ENCODE measurements at regions not wholly inside any gene's neighbourhood (a gene's known extent, or its start where the extent isn't known, plus 50 kb on each side); places are given as distances from the start of the nearest gene placed in this dataset.

DNA sequence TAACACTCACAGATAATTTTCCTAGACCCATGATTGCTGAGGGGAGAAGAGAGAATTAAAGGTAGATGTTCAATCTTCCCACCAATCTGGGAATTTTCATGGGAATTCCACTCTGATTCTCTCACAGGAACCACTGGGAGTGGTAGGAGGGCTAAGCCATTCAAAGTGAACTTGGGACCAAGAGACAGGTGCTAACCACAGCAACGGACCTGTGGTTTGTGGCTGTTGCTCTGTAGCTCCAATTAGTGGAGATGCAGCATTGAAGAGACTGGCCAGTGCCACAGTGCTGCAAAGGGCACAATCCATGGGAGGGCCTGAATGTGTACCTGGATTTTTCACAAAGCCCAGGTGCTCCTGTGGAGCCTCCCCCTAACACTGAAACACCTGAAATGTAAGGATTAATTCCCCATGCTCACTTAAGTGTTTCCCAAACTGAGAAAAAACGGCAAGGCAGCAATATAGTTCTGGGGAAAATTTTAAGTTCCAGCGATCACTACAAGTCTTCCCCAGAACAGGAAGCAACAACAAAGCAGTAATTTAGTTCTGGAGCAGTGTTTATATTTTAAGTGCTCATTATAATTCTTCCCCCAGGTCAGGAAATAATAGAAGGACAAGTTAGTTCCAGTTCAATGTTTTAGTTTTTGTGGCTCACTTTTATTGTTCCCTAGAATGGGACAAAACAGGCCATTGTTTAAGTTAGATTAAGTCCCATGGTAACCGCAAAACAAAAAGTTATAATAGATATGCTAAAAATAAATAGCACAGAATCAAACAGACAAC, 1045.8 kb downstream of the CNTNAP5 start:
- no peak for DNase-seq

DNA sequence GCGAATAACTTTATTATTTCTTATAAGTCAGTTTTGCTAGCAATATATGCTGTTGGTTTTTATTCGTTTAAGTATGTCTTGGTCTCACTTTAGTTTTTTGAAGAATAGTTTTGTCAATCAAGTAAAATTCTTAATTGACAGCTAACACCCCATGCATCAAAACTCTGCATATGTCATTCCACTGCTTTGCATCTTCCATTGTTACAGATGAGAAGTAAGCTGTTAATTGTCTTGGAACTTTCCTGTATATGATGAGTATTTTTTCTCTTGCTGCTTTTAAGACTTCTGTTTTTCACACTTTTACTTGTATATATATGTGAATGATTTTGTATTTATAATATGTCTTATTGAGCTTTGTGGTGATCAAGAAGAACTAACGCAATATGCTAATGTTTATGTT, 1048.4 kb downstream of the CNTNAP5 start:
- DNase-seq: no peak

DNA sequence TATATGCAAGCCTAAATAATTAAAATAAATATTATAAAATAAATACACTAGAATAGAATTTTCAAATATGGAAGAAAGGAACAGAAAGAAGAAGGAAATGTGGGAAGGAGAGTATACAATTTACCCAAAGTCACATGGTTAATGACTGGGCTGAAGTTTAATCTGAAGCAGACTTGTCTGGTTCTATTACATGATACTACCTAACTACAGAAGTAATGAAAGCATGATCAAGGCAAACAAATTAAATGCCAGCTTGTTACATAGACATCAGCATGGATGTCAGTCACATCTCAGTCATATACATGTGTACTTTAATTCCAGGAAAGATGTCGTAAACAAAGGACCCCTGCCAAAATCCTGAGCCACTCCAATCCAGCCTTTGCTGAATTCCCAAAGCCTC, 1060.8 kb downstream of the CNTNAP5 start:
- no peak for DNase-seq

DNA sequence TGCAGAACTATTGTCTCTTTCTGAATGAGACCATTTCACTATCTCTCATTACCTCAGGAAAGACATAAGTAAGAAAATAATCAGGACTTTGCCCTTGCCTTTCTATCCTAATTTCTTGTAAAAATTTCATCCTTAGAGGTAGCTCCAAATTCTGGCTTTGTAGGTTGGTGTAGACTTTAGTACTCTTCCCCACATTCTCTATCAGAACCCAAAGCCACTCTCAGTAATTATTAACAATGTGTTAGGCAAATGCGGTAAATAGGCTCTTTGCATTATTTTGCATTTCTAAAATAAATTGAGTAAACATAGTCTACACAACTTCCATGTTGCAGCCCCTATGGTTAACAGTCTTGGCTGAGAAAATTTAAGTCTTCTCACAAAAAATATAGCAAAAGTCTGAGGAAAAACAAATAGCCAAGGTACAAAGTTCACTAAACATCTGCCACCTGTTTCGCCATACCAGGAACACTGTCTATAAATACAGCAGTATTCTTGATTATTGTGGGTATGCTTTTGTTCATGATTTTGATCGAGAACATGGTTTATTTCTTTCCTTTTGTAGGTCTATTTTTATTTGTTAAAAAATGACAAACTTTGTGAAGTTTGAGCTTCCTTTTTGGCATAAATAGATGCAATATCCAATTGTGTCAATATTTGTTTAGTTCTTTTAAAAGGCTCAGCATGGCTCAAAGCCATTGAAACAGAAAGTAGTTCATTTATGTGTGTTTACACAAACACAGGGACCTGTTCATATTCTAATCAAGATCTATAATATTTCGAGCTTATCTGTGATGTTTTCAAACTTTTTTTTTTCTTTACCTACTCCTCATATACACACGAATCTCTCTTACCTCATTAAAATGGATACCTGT, 1061.5 kb downstream of the CNTNAP5 start:
- no peak for DNase-seq

DNA sequence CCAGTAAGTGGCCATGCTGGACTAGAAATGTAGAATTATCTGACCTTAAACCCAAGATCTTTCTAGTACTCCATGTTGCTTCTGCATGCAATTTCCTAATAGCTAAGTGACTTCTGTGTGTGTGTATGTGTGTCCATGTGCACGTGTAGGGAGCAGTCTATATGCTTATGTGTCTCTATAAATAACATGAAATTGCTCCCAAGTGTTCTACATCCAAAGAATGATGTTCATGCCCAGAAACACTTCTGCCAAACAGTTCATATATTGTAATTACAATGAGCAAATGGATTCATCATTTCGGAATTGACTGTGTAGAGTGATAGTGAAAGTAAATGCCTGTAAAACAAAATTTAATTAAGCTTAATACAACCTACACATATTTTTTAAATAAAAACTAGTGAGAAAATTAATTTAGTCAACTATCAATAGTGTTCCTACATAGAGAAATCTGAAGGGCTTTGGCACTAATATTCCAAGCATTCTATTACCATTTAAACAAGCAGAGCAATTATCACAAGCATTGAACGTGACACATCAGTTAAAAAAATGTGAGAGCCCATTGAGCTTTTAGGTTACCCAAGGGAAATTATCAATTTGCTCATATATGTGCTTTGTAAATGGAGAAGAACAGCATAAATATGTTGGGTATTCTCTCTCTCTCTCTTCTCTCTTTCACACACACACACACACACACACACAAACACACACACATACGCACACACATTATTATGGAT, 1067.4 kb downstream of the CNTNAP5 start:
- DNase-seq: no peak

DNA sequence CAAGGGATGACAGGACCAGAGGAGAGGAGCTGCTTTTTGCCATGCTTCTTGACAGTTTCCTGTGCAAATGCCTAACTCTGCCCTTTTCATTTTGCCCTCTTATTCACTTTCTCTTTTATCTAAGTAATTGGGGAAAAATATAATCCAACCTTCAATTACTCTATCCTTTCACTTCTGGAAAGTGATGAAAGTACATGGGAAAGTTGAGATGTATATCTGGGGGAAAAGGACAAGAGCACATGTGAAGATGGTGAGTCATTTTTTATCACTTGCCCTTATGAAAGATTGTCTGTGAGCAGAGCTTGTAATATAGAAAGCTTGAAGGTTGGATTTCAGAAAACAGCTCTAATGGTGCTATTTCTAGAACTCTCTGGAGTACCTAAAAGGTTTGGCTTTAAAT, 1070.7 kb downstream of the CNTNAP5 start:
- no peak for DNase-seq

DNA sequence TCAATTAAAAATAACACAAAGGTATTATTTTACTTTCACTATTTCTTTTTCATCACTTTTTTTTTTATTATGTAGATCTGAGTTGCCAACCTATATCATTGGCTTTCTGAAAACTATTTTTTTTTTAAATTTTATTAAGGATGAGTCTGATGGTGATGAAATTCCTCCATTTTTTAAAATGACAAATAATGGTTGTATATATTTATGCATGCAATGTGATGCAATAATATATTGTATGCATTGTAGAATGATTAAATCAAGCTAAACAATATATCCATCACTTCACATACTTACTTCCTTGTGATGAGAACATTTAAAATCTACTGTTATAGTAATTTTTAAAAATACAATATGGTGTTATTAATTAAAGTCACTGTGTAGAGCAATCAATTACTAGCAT, 1081.6 kb downstream of the CNTNAP5 start:
- no peak for DNase-seq

DNA sequence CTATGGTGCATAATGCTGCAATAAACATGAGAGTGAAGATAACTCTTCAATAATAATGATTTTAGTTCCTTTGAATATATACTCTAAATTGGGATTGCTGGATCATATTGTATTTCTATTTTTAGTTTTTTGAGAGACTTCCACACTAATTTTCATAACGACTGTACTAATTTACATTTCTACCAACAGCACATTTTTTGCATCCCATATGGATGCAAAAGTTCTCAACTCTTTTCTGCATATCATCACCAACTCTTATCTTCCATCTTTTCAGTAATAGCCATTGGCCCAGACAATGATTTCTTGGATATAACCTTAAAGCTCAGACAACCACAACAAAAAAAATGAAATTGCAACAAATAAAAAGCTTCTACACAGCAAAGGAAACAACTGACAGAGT, 1082.4 kb downstream of the CNTNAP5 start:
- DNase-seq: no peak

DNA sequence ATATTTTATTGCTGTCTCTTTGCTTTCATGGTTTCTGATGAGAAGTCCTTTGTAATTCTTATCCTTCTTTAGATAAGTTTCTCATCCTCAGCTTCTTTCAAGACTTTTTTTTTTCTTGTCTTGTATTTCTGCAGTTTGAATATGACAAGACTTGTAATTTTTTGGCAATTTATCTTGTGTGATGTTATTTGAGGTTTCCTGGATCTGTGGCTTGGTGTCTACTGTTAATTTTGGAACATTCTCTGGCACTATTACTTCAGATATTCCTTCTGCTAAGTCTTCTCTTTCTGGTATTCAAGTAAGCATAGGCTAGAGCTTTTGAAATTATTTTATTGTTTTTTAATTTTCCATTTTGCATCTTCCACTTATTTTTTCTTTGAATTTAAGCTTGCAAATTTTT, 1083.2 kb downstream of the CNTNAP5 start:
- no peak for DNase-seq

DNA sequence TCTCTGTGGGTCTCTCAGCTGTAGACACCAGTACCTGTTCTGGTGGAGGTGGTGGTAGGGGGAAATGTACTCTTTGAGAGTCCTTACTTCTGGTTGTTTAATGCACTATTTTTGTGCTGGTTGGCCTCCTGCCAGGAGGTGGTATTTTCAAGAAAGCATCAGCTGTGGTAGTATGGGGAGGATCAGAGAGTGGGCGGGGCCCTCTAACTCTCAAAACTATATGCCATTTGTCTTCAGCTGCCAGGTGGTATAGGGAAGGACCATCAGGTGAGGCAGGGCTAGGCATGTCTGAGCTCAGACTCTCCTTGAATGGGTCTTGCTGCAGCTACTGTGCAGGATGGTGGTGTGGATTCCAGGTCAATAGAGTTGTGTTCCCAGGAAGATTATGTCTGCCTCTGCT, 1100.8 kb downstream of the CNTNAP5 start:
- DNase-seq: no peak

DNA sequence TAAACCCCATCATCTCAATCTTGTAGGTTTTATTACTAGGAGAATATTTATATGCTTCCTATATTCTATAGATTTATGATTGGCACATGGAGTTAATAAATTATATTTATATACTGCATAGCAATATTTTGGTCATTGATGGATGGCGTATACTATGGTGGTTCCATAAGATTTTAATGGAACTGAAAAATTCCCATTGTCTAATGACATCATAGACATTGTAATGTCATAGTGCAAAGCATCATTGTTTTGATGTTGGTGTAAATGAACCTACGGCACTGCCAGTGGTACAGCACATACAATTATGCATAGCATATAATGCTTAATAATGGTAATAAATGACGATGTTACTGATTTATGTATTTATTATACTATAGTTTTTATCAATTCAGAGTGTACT, 1135.9 kb downstream of the CNTNAP5 start:
- no peak for DNase-seq

DNA sequence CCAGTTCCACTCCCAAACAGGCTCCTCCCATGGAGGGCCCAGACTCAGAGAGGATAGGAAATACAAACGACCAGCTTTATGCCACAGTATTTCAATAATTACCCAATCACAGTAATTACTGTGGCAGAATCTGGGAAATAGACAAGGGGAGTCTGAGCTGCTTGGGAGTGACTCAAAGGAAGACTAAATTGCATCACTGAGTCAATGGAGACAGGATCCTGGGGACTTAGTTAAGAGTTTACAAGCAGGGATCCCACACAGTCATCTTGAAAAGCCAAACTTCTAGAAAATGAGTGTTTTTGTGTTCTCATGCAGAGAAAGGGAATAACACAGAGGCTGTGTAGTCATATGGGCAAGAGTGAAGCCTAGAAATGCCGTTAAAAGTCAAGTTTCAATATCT, 1142.1 kb downstream of the CNTNAP5 start:
- no peak for DNase-seq

DNA sequence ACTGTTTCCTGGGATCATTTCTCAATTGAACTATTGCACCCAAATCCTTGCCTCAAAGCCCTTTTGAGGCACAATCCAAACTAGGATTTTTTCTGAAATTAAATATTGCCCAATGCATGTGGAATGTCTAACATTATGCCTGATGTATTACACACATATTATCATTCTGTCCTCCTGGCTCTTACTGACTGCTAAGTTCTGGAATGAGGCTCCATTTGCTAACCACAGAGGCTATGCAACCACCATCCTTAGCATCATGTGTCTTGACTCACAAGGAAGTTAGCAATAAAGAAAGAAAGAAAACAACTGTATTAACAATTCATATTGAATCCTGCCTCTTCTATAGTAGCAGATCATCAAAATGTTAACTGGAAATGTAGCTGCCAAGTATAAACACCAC, 1142.7 kb downstream of the CNTNAP5 start:
- DNase-seq: no peak

DNA sequence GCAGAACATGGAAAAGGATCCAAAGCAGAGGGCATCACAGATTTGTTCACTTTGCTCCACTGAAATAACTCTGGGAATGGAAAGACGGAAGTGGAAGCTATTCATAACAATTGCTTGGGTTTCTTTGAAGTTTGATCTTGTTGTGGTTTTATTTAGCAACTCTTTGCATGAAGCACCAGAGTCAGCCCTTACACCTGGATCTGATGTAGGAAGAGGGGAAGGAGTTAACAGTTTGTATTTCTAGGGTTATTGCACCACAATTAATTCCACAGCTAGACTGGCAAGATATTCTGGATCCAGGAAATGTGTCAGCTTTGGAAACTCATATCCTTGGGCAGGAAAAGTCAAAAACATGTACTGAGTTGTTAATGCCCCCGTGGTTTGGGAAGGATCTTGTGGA, 1143.4 kb downstream of the CNTNAP5 start:
- no peak for DNase-seq

DNA sequence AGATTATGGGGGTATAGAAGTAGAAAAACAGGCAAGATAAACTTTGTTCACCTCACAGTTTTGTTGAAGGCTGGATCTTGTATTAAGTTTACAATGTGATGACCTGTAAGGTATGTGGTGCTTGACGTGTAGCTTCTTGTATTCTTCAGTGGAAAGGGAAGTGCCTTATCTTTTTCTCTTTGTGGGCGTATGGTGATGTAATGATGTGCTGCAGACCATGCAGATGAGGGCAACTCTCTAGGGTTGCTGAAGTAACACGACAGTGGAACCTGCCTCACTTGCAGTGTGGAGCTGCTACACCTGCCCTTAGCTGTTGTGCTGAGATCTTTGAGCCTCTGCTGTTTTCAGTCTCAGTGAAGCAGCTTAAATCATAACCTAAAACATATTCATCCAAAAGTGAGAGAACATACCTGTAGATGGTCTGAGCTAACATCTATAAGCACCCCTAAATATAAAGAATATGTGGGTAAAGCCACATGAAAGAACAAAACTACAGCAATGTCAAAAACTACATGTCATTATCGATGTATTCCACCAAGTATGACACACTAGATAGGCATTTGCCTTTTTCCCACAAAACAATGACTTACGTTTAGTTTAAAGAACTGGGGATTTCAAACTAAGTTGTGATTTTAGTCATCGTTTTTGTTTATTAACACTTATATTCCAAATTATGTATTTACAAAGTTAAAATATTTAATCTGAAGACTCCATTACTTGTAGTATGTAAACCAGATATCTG, 1144.1 kb downstream of the CNTNAP5 start:
- no peak for DNase-seq

DNA sequence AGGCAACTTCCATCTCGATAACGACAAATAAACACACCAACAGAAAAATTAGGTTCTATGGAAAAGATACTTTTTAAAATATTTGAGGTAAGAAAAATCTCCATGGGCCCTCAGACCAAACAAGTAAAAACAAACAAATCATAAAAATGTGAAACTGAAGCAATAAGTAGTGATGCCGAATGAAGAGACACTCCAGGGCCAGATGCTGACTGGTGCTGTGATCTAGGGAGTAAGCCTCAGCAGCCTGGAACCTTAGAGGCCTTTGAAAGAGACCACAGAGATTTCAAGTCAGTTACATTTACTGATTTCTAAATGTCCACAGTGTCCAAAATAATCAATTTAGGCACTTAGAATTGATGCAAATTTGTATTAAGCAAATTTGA, 1144.7 kb downstream of the CNTNAP5 start:
- no peak for DNase-seq

DNA sequence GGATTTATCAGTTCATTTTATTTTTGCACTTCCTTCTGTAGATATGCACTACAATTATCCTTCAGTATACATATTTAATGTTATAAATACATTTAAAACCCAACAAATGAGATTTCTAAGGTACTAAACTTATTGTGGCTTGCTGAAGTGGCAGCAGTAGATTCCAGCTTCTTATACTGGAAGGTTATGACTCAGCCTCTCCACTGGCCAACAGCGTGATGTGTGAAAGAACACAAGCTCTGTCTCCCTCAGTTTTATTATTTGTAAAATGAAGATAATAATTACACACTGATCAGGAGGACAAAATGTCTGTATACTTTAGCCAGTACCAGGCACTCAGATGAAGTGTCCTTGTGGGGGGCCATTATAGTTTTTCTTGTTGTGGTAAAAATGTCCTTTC, 1147.1 kb downstream of the CNTNAP5 start:
- no peak for DNase-seq

DNA sequence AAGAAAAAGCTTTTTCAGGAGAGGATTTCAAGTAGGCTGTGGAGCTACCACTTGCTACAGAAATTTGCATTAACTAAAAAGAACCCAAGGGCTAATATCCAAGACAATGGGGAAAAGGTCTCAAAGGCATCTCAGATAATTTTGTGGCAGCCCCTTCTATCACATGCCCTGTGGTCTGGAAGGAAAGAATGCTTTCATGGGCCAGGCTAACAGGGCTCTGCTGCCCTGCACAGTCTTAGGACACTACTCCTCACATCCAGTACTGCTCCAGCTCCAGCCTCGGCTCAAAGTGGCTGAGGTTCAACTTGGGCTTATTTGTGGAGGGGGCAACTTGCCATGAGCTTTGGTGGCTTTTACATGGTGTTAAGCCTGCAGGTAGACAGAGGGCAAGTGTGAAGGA, 1150.3 kb downstream of the CNTNAP5 start:
- no peak for DNase-seq

DNA sequence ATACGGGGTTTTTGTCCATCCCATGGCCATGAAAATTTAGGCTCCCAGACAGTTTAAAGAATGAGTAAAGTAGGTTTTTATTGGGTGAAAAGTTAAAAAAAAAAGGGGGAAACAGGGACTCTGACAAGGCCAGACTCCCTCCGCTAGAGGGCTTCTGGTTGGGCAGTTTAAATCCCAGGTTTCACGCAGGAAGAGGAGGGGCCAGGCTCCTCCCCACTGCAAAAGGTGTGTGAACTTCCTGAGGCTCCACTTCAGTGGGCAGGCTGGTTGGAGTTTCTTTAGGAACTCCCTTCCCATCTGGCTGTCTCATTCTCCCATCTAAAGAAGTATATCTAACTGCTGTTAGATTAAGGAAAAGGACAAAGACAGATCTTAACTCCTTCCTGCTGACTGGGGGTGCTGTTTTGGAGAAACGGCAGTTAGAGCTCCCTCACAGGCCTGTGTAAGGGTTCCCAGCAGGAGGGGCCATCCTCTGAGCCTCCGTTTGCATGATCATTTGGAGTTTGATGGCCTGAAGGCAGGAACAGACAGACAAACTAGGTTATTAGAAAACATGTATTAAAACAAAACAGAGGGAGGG, 1160.7 kb downstream of the CNTNAP5 start:
- no peak for DNase-seq

DNA sequence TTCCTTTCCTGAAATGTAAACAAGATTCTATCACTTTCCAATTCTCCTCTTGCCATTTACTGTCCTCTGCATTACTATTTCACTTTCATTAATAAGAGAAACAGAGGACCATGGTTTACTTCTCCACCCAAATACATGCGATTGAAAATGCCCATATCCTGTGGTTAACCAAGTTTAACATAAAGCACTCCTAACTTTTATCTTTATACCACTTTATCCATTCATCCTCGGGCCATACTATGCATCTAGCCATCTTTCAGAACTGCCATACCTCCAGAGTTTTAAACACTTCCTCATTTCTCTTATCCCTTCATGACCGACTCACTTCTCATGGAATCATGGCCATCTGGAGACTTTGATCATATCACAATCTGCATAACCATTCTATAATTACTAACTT, 1182.3 kb downstream of the CNTNAP5 start:
- DNase-seq: no peak

DNA sequence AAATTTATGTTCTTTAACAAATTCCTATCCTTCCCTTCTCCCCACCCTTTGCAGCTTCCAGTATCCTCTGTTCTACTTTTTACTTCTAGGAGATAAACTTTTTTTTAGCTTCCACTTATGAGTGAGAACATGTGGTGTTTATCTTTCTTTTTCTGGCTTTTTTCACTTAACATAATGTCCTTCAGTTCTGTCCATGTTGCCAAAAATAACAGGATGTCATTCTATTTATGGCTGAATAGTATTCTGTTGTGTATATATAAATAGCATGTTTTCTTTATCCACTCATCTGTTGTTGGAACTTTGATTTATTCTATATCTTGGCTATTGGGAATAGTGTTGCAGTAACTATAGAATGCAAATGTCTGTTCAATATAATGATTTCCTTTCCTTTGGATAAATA, 1191.2 kb downstream of the CNTNAP5 start:
- no peak for DNase-seq

DNA sequence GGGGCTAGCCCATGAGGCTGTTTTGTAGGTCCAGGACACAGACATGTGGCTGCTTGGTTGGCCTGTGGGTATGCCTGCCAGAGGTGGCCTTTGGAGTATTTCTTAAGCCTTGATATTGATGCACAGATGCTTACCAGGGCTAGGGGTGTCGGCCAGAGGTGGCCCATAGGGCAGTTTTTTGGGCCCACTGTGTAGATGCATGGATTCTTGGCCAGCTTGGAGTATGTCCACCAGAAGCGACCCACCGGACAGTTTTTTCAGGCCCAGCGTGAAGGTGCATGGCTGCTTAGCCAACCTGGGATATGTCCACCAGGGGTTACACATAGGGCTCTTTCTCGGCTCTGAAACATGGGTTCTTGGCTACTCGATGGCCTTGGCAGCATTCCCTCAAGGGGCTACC, 1199.1 kb downstream of the CNTNAP5 start:
- DNase-seq: no peak

DNA sequence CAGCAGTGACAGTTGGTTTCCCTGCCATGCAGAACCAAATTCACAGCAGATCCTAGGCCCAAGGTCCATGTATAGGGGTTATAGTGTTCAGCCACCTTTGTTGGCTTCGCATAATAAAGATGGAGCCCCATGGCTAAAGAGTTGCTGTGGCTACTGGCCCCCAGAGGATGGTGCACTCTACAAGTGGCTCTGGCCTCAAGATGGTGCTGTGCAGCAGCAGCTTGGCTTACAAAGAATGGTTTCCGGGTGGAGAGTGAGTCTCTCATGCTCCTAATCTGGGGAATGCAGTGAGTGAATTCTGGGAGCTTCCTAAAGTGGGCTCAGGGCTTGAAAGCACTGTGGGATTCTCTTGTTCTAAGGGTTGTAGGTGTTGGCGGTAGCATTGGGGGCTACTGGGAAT, 1199.7 kb downstream of the CNTNAP5 start:
- no peak for DNase-seq

Measured in activated CD4-positive, CD25-positive, alpha-beta regulatory T cell (primary cell).